ENCODE measurements at regions not wholly inside any gene's neighbourhood (a gene's known extent, or its start where the extent isn't known, plus 50 kb on each side); places are given as distances from the start of the nearest gene placed in this dataset.

GRCh38 chr7:113030489-113030888 lies 56.1 kb downstream of the GPR85 start:
- in situ Hi-C loops (cut with MboI; ENCODE audit: low sequenced_read_pairs) = no loop called here

- in situ Hi-C loops (cut with MboI; ENCODE audit: low sequenced_read_pairs) = no loop called here
These were observed 59.7 kb downstream of the GPR85 start for GRCh38 chr7:113026941-113027340.

- in situ Hi-C loops (cut with MboI; ENCODE audit: low sequenced_read_pairs) = loop anchor here (25.0 kb wide), 3 partner anchors 270 to 455 kb away; no protein-coding TSS in a partner anchor
These were observed 69.3 kb downstream of the GPR85 start for GRCh38 chr7:113017144-113017857.

- in situ Hi-C loops (cut with MboI; ENCODE audit: low sequenced_read_pairs) = loop anchor here (25.0 kb wide), 3 partner anchors 272 to 453 kb away; no protein-coding TSS in a partner anchor
These were observed 71.5 kb downstream of the GPR85 start for GRCh38 chr7:113015034-113015645.

- in situ Hi-C loops (cut with MboI; ENCODE audit: low sequenced_read_pairs) = loop anchor here (25.0 kb wide), 3 partner anchors 273 to 452 kb away; no protein-coding TSS in a partner anchor
These were observed 72.7 kb downstream of the GPR85 start for GRCh38 chr7:113013761-113014449.

GRCh38 chr7:113012862-113013261 lies 73.8 kb downstream of the GPR85 start:
- in situ Hi-C loops (cut with MboI; ENCODE audit: low sequenced_read_pairs) = loop anchor here (25.0 kb wide), 3 partner anchors 274 to 451 kb away; no protein-coding TSS in a partner anchor

- in situ Hi-C loops (cut with MboI; ENCODE audit: low sequenced_read_pairs) = loop anchor here (25.0 kb wide), 3 partner anchors 277 to 448 kb away; no protein-coding TSS in a partner anchor
These were observed 76.2 kb downstream of the GPR85 start for GRCh38 chr7:113010377-113010776.

GRCh38 chr7:113008755-113009154 lies 77.9 kb downstream of the GPR85 start:
- in situ Hi-C loops (cut with MboI; ENCODE audit: low sequenced_read_pairs) = loop anchor here (25.0 kb wide), 3 partner anchors 279 to 446 kb away; no protein-coding TSS in a partner anchor

- in situ Hi-C loops (cut with MboI; ENCODE audit: low sequenced_read_pairs) = loop anchor here (25.0 kb wide), 3 partner anchors 282 to 443 kb away; no protein-coding TSS in a partner anchor
These were observed 81.7 kb downstream of the GPR85 start for GRCh38 chr7:113004726-113005454.

GRCh38 chr7:113000316-113001020 lies 86.2 kb downstream of the GPR85 start:
- in situ Hi-C loops (cut with MboI; ENCODE audit: low sequenced_read_pairs) = loop anchor here (25.0 kb wide), 3 partner anchors 287 to 438 kb away; no protein-coding TSS in a partner anchor

GRCh38 chr7:112997831-112998230 lies 88.8 kb downstream of the GPR85 start:
- in situ Hi-C loops (cut with MboI; ENCODE audit: low sequenced_read_pairs) = no loop called here

GRCh38 chr7:112996331-112996871 lies 90.2 kb downstream of the GPR85 start:
- in situ Hi-C loops (cut with MboI; ENCODE audit: low sequenced_read_pairs) = no loop called here

- in situ Hi-C loops (cut with MboI; ENCODE audit: low sequenced_read_pairs) = no loop called here
These were observed 91.4 kb downstream of the GPR85 start for GRCh38 chr7:112995059-112995824.

GRCh38 chr7:112994656-112995055 lies 92.0 kb downstream of the GPR85 start:
- in situ Hi-C loops (cut with MboI; ENCODE audit: low sequenced_read_pairs) = no loop called here

GRCh38 chr7:112990624-112991023 lies 96.0 kb downstream of the GPR85 start:
- in situ Hi-C loops (cut with MboI; ENCODE audit: low sequenced_read_pairs) = no loop called here

GRCh38 chr7:112989531-112989930 lies 97.1 kb downstream of the GPR85 start:
- in situ Hi-C loops (cut with MboI; ENCODE audit: low sequenced_read_pairs) = no loop called here

GRCh38 chr7:112987171-112987570 lies 99.5 kb downstream of the GPR85 start:
- in situ Hi-C loops (cut with MboI; ENCODE audit: low sequenced_read_pairs) = no loop called here

- in situ Hi-C loops (cut with MboI; ENCODE audit: low sequenced_read_pairs) = no loop called here
These were observed 100.2 kb downstream of the GPR85 start for GRCh38 chr7:112986256-112987031.
